H9 (cell line): ENCODE measurements at regions not wholly inside any gene's neighbourhood (a gene's known extent, or its start where the extent isn't known, plus 50 kb on each side); places are given as distances from the start of the nearest gene placed in this dataset.

Source experiments
- DNase-seq: peaks from one replicate; pipeline ENCODE4 v3.0.0-alpha.2; 2017
- H2AFZ ChIP-seq: one replicate; pipeline ENCODE4 v1.6.1; 2013; ENCODE audit warnings: mild to moderate bottlenecking, low read length, control low read depth, moderate library complexity
- H2AK5ac ChIP-seq: 2 replicates; pipeline ENCODE4 v1.6.1; 2013; ENCODE audit warnings: low read length, control low read depth, mixed read lengths; ENCODE audit not compliant: insufficient read length
- H2BK120ac ChIP-seq: one replicate; pipeline ENCODE4 v1.6.1; 2013; ENCODE audit warnings: low read depth, mild to moderate bottlenecking, low read length, control low read depth, inconsistent platforms; ENCODE audit not compliant: poor library complexity, severe bottlenecking
- H2BK12ac ChIP-seq: 2 replicates; pipeline ENCODE4 v1.6.1; 2013; ENCODE audit warnings: low read length, control low read depth, mixed read lengths, low read depth; ENCODE audit not compliant: insufficient read length
- H2BK15ac ChIP-seq: 2 replicates; pipeline ENCODE4 v1.6.1; 2013; ENCODE audit warnings: low read depth, low read length, control low read depth
- H2BK20ac ChIP-seq: one replicate; pipeline ENCODE4 v1.6.1; 2013; ENCODE audit warnings: low read depth, mild to moderate bottlenecking, low read length, control low read depth, inconsistent platforms; ENCODE audit not compliant: poor library complexity, severe bottlenecking
- H2BK5ac ChIP-seq: 2 replicates; pipeline ENCODE4 v1.6.1; 2013; ENCODE audit warnings: low read length, control low read depth, mixed read lengths; ENCODE audit not compliant: insufficient read length
- H3K14ac ChIP-seq: 2 replicates; pipeline ENCODE4 v1.6.1; 2013; ENCODE audit warnings: low read length, control low read depth; ENCODE audit not compliant: insufficient read depth
- H3K18ac ChIP-seq: 2 replicates; pipeline ENCODE4 v1.6.1; 2013; ENCODE audit warnings: low read depth, mild to moderate bottlenecking, mixed read lengths, low read length, control low read depth; ENCODE audit not compliant: insufficient read length
- H3K23ac ChIP-seq: 2 replicates; pipeline ENCODE4 v1.6.1; 2013; ENCODE audit warnings: low read length, control low read depth, mixed read lengths, low read depth; ENCODE audit not compliant: insufficient read length
- H3K23me2 ChIP-seq: 2 replicates; pipeline ENCODE4 v1.6.1; 2013; ENCODE audit warnings: low read depth, mild to moderate bottlenecking, mixed read lengths, low read length, control low read depth; ENCODE audit not compliant: insufficient read length, poor library complexity, severe bottlenecking
- H3K27ac ChIP-seq: 2 replicates; pipeline ENCODE4 v1.5.1; 2013; ENCODE audit warnings: low read length, control low read depth, mixed read lengths, low read depth; ENCODE audit not compliant: insufficient read length
- H3K27me3 ChIP-seq: 2 replicates; pipeline ENCODE4 v1.6.1; 2013; ENCODE audit warnings: low read length, control low read depth, inconsistent platforms; ENCODE audit not compliant: insufficient read depth
- H3K4ac ChIP-seq: 2 replicates; pipeline ENCODE4 v1.6.1; 2013; ENCODE audit warnings: low read depth, mild to moderate bottlenecking, control low read depth, inconsistent platforms, low read length, moderate library complexity
- H3K4me1 ChIP-seq: 2 replicates; pipeline ENCODE4 v1.6.1; 2013; ENCODE audit warnings: low read length, control low read depth, inconsistent platforms; ENCODE audit not compliant: insufficient read depth
- H3K4me2 ChIP-seq: 2 replicates; pipeline ENCODE4 v1.6.1; 2013; ENCODE audit warnings: low read length, control low read depth, mixed read lengths; ENCODE audit not compliant: insufficient read length, insufficient read depth
- H3K56ac ChIP-seq: 2 replicates; pipeline ENCODE4 v1.6.1; 2013; ENCODE audit warnings: low read depth, mild to moderate bottlenecking, mixed read lengths, low read length, control low read depth; ENCODE audit not compliant: insufficient read length
- H3K79me1 ChIP-seq: 2 replicates; pipeline ENCODE4 v1.6.1; 2013; ENCODE audit warnings: low read depth, mild to moderate bottlenecking, moderate library complexity, low read length, control low read depth, inconsistent platforms; ENCODE audit not compliant: insufficient read depth, poor library complexity, severe bottlenecking
- H3K79me2 ChIP-seq: 2 replicates; pipeline ENCODE4 v1.6.1; 2013; ENCODE audit warnings: low read length, control low read depth, inconsistent platforms; ENCODE audit not compliant: insufficient read depth
- H3K9ac ChIP-seq: 2 replicates; pipeline ENCODE4 v1.6.1; 2013; ENCODE audit warnings: low read length, control low read depth, mixed read lengths; ENCODE audit not compliant: insufficient read length; ENCODE audit errors: extremely low read depth
- H3K9me3 ChIP-seq: one replicate; pipeline ENCODE4 v1.6.1; 2013; ENCODE audit warnings: low read depth, low read length, inconsistent platforms; ENCODE audit not compliant: control insufficient read depth
- H3T11ph ChIP-seq: one replicate; pipeline ENCODE4 v1.6.1; 2013; ENCODE audit warnings: mild to moderate bottlenecking, low read length, control low read depth, inconsistent platforms
- H4K20me1 ChIP-seq: one replicate; pipeline ENCODE4 v1.6.1; 2013; ENCODE audit not compliant: control insufficient read depth, insufficient read length, insufficient read depth
- H4K5ac ChIP-seq: 2 replicates; pipeline ENCODE4 v1.6.1; 2013; ENCODE audit warnings: low read depth, mild to moderate bottlenecking, mixed read lengths, low read length, control low read depth; ENCODE audit not compliant: insufficient read length
- H4K8ac ChIP-seq: replicated peaks from 2 replicates; pipeline ENCODE4 v1.6.1; 2013; ENCODE audit warnings: low read length, control low read depth, mixed read lengths, low read depth; ENCODE audit not compliant: insufficient read length
- H4K91ac ChIP-seq: 2 replicates; pipeline ENCODE4 v1.6.1; 2013; ENCODE audit warnings: low read depth, mild to moderate bottlenecking, moderate library complexity, mixed read lengths, low read length, control low read depth; ENCODE audit not compliant: insufficient read length
- H3K27ac Mint-ChIP-seq, 3 experiments: 2 replicates in 2 of 3; 3 replicates in 1 of 3; pipeline ENCODE4 v1.8.0; 2020 to 2021; ENCODE audit warnings: mixed read lengths in 3 of 3, mild to moderate bottlenecking in 1 of 3, moderate library complexity in 1 of 3
- H3K27me3 Mint-ChIP-seq: 2 replicates; pipeline ENCODE4 v1.8.0; 2021; ENCODE audit warnings: low read depth, mild to moderate bottlenecking, moderate library complexity, mixed read lengths
- H3K36me3 Mint-ChIP-seq, 3 experiments: 2 replicates in 2 of 3; 3 replicates in 1 of 3; pipeline ENCODE4 v1.8.0; 2020 to 2021; ENCODE audit warnings: low read depth in 3 of 3, mixed read lengths in 3 of 3; ENCODE audit not compliant: insufficient read depth in 1 of 3
- H3K4me1 Mint-ChIP-seq, 2 experiments: 2 replicates each; pipeline ENCODE4 v1.8.0; 2020; ENCODE audit warnings: mixed read lengths in 2 of 2
- H3K4me3 Mint-ChIP-seq, 2 experiments: 2 replicates in 1 of 2; 3 replicates in 1 of 2; pipeline ENCODE4 v1.8.0; 2020 to 2021; ENCODE audit warnings: mild to moderate bottlenecking in 2 of 2, mixed read lengths in 2 of 2, moderate library complexity in 1 of 2
- H3K9me3 Mint-ChIP-seq, 2 experiments: 2 replicates in 1 of 2; 3 replicates in 1 of 2; pipeline ENCODE4 v1.8.0; 2020; ENCODE audit warnings: mild to moderate bottlenecking in 2 of 2, mixed read lengths in 2 of 2, moderate library complexity in 1 of 2
- WGBS: extraction: QIAGEN DNeasy Blood & Tissue Kit; methylation state at CpG from one replicate; pipeline ENCODE4 v1.1.7; 2013; ENCODE audit warnings: missing lambda C conversion rate, low lambda C conversion rate, mixed read lengths; ENCODE audit not compliant: insufficient read length; ENCODE audit errors: extremely low coverage; 5-methylcytosine and 5-hydroxymethylcytosine counted together
- TF ChIP-seq, protein P1 (sequence below): fragments of 200-600 bp; sonication (generic); conservative IDR thresholded peaks from 3 replicates; pipeline ENCODE4 v1.8.0; 2021; ENCODE audit warnings: antibody characterized with exemption, mild to moderate bottlenecking

DNA sequence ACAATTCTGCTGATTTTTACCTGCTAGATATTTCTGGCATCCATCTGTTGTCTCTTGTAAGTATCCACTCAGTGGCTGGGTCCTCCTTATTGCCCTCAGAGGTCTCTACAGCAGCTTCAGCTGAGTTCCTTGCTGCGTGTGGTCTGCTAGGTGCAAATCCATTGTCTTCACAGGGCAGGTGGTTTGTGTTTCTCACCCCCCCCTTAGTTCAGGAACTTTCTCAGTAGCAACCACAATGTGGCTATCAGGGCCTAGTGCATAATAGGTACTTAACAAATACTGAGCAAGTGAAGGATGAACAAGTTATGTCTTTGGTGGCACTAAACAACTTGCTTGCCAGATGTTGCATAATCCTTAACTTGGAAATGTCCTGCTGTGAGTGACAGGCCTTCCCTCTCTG lies 96.7 kb upstream of the KLHL25 start:
- no peak overlapping the region for H3K4ac ChIP-seq
- Mint-ChIP-seq H3K4me1 (peaks cover 6 to 15% of the 10 kb centered on the region in 2 experiments; a peak in 3 of 4 replicates), H3K36me3 (peaks cover 0 to 1% (median 0%) of the 10 kb centered on the region in 3 experiments; a peak in 1 of 7 replicates), H3K4me3 (no peak overlapping the region), H3K27ac (no peak overlapping the region), H3K27me3 (peaks cover 7% of the 10 kb centered on the region), H3K9me3 (peaks cover under 1 to 1% of the 10 kb centered on the region in 2 experiments; a peak in 3 of 5 replicates)
- H2BK5ac ChIP-seq = no peak overlapping the region
- H2BK15ac ChIP-seq = no peak overlapping the region
- no peak overlapping the region for H4K91ac ChIP-seq
- H3K23me2 ChIP-seq = no peaks in the 10 kb centered on the region
- no CpG with 5 or more reads among the region's 1 CpG for WGBS
- no peak overlapping the region for H3K9ac ChIP-seq
- H3K18ac ChIP-seq = no peak overlapping the region
- no peak for DNase-seq
- no peak overlapping the region for H3K4me2 ChIP-seq
- H3K27ac ChIP-seq = no peak overlapping the region
- no peaks in the 10 kb centered on the region for H3K4me1 ChIP-seq
- no peak overlapping the region for H4K5ac ChIP-seq
- no peak overlapping the region for H3K14ac ChIP-seq
- H4K20me1 ChIP-seq = no peaks in the 10 kb centered on the region
- H3K27me3 ChIP-seq = no peaks in the 10 kb centered on the region
- no peak overlapping the region for H2BK20ac ChIP-seq
- H3K79me2 ChIP-seq = no peaks in the 10 kb centered on the region
- no peak overlapping the region for H3T11ph ChIP-seq
- no peak overlapping the region for H3K23ac ChIP-seq
- no peaks in the 10 kb centered on the region for H3K79me1 ChIP-seq
- H4K8ac ChIP-seq = no peak overlapping the region
- no peak overlapping the region for H2BK120ac ChIP-seq
- no peaks in the 10 kb centered on the region for H3K9me3 ChIP-seq
- TF ChIP-seq, protein P1, sequence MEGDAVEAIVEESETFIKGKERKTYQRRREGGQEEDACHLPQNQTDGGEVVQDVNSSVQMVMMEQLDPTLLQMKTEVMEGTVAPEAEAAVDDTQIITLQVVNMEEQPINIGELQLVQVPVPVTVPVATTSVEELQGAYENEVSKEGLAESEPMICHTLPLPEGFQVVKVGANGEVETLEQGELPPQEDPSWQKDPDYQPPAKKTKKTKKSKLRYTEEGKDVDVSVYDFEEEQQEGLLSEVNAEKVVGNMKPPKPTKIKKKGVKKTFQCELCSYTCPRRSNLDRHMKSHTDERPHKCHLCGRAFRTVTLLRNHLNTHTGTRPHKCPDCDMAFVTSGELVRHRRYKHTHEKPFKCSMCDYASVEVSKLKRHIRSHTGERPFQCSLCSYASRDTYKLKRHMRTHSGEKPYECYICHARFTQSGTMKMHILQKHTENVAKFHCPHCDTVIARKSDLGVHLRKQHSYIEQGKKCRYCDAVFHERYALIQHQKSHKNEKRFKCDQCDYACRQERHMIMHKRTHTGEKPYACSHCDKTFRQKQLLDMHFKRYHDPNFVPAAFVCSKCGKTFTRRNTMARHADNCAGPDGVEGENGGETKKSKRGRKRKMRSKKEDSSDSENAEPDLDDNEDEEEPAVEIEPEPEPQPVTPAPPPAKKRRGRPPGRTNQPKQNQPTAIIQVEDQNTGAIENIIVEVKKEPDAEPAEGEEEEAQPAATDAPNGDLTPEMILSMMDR = no peak
- no peak overlapping the region for H2BK12ac ChIP-seq
- H2AFZ ChIP-seq = no peak overlapping the region
- no peak overlapping the region for H2AK5ac ChIP-seq
- no peak overlapping the region for H3K56ac ChIP-seq
